ENCODE measurements at regions not wholly inside any gene's neighbourhood (a gene's known extent, or its start where the extent isn't known, plus 50 kb on each side); places are given as distances from the start of the nearest gene placed in this dataset.

GRCh38 chr4:127120441-127121090, 512.2 kb upstream of the INTU start:
- no peak for TF ChIP-seq PML (IDR thresholded peaks at IDR 0.05; ENCODE audit: low read length)
- TF ChIP-seq ZSCAN29 (IDR thresholded peaks at IDR 0.05) = no peak
- TF ChIP-seq RAD21 (IDR thresholded peaks at IDR 0.05; ENCODE audit: insufficient read depth, low read depth, low read length) = no peak
